H9 (cell line): ENCODE measurements at regions not wholly inside any gene's neighbourhood (a gene's known extent, or its start where the extent isn't known, plus 50 kb on each side); places are given as distances from the start of the nearest gene placed in this dataset.

Experiments used
- DNase-seq: peaks from one replicate; pipeline ENCODE4 v3.0.0-alpha.2; 2017
- H2AFZ ChIP-seq: one replicate; pipeline ENCODE4 v1.6.1; 2013; ENCODE audit warnings: mild to moderate bottlenecking, low read length, control low read depth, moderate library complexity
- H2AK5ac ChIP-seq: 2 replicates; pipeline ENCODE4 v1.6.1; 2013; ENCODE audit warnings: low read length, control low read depth, mixed read lengths; ENCODE audit not compliant: insufficient read length
- H2BK120ac ChIP-seq: one replicate; pipeline ENCODE4 v1.6.1; 2013; ENCODE audit warnings: low read depth, mild to moderate bottlenecking, low read length, control low read depth, inconsistent platforms; ENCODE audit not compliant: poor library complexity, severe bottlenecking
- H2BK12ac ChIP-seq: 2 replicates; pipeline ENCODE4 v1.6.1; 2013; ENCODE audit warnings: low read length, control low read depth, mixed read lengths, low read depth; ENCODE audit not compliant: insufficient read length
- H2BK15ac ChIP-seq: 2 replicates; pipeline ENCODE4 v1.6.1; 2013; ENCODE audit warnings: low read depth, low read length, control low read depth
- H2BK20ac ChIP-seq: one replicate; pipeline ENCODE4 v1.6.1; 2013; ENCODE audit warnings: low read depth, mild to moderate bottlenecking, low read length, control low read depth, inconsistent platforms; ENCODE audit not compliant: poor library complexity, severe bottlenecking
- H2BK5ac ChIP-seq: 2 replicates; pipeline ENCODE4 v1.6.1; 2013; ENCODE audit warnings: low read length, control low read depth, mixed read lengths; ENCODE audit not compliant: insufficient read length
- H3K14ac ChIP-seq: 2 replicates; pipeline ENCODE4 v1.6.1; 2013; ENCODE audit warnings: low read length, control low read depth; ENCODE audit not compliant: insufficient read depth
- H3K18ac ChIP-seq: 2 replicates; pipeline ENCODE4 v1.6.1; 2013; ENCODE audit warnings: low read depth, mild to moderate bottlenecking, mixed read lengths, low read length, control low read depth; ENCODE audit not compliant: insufficient read length
- H3K23ac ChIP-seq: 2 replicates; pipeline ENCODE4 v1.6.1; 2013; ENCODE audit warnings: low read length, control low read depth, mixed read lengths, low read depth; ENCODE audit not compliant: insufficient read length
- H3K23me2 ChIP-seq: 2 replicates; pipeline ENCODE4 v1.6.1; 2013; ENCODE audit warnings: low read depth, mild to moderate bottlenecking, mixed read lengths, low read length, control low read depth; ENCODE audit not compliant: insufficient read length, poor library complexity, severe bottlenecking
- H3K27ac ChIP-seq: 2 replicates; pipeline ENCODE4 v1.5.1; 2013; ENCODE audit warnings: low read length, control low read depth, mixed read lengths, low read depth; ENCODE audit not compliant: insufficient read length
- H3K27me3 ChIP-seq: 2 replicates; pipeline ENCODE4 v1.6.1; 2013; ENCODE audit warnings: low read length, control low read depth, inconsistent platforms; ENCODE audit not compliant: insufficient read depth
- H3K4ac ChIP-seq: 2 replicates; pipeline ENCODE4 v1.6.1; 2013; ENCODE audit warnings: low read depth, mild to moderate bottlenecking, control low read depth, inconsistent platforms, low read length, moderate library complexity
- H3K4me1 ChIP-seq: 2 replicates; pipeline ENCODE4 v1.6.1; 2013; ENCODE audit warnings: low read length, control low read depth, inconsistent platforms; ENCODE audit not compliant: insufficient read depth
- H3K4me2 ChIP-seq: 2 replicates; pipeline ENCODE4 v1.6.1; 2013; ENCODE audit warnings: low read length, control low read depth, mixed read lengths; ENCODE audit not compliant: insufficient read length, insufficient read depth
- H3K56ac ChIP-seq: 2 replicates; pipeline ENCODE4 v1.6.1; 2013; ENCODE audit warnings: low read depth, mild to moderate bottlenecking, mixed read lengths, low read length, control low read depth; ENCODE audit not compliant: insufficient read length
- H3K79me1 ChIP-seq: 2 replicates; pipeline ENCODE4 v1.6.1; 2013; ENCODE audit warnings: low read depth, mild to moderate bottlenecking, moderate library complexity, low read length, control low read depth, inconsistent platforms; ENCODE audit not compliant: insufficient read depth, poor library complexity, severe bottlenecking
- H3K79me2 ChIP-seq: 2 replicates; pipeline ENCODE4 v1.6.1; 2013; ENCODE audit warnings: low read length, control low read depth, inconsistent platforms; ENCODE audit not compliant: insufficient read depth
- H3K9ac ChIP-seq: 2 replicates; pipeline ENCODE4 v1.6.1; 2013; ENCODE audit warnings: low read length, control low read depth, mixed read lengths; ENCODE audit not compliant: insufficient read length; ENCODE audit errors: extremely low read depth
- H3K9me3 ChIP-seq: one replicate; pipeline ENCODE4 v1.6.1; 2013; ENCODE audit warnings: low read depth, low read length, inconsistent platforms; ENCODE audit not compliant: control insufficient read depth
- H3T11ph ChIP-seq: one replicate; pipeline ENCODE4 v1.6.1; 2013; ENCODE audit warnings: mild to moderate bottlenecking, low read length, control low read depth, inconsistent platforms
- H4K20me1 ChIP-seq: one replicate; pipeline ENCODE4 v1.6.1; 2013; ENCODE audit not compliant: control insufficient read depth, insufficient read length, insufficient read depth
- H4K5ac ChIP-seq: 2 replicates; pipeline ENCODE4 v1.6.1; 2013; ENCODE audit warnings: low read depth, mild to moderate bottlenecking, mixed read lengths, low read length, control low read depth; ENCODE audit not compliant: insufficient read length
- H4K8ac ChIP-seq: replicated peaks from 2 replicates; pipeline ENCODE4 v1.6.1; 2013; ENCODE audit warnings: low read length, control low read depth, mixed read lengths, low read depth; ENCODE audit not compliant: insufficient read length
- H4K91ac ChIP-seq: 2 replicates; pipeline ENCODE4 v1.6.1; 2013; ENCODE audit warnings: low read depth, mild to moderate bottlenecking, moderate library complexity, mixed read lengths, low read length, control low read depth; ENCODE audit not compliant: insufficient read length
- H3K27ac Mint-ChIP-seq, 3 experiments: 2 replicates in 2 of 3; 3 replicates in 1 of 3; pipeline ENCODE4 v1.8.0; 2020 to 2021; ENCODE audit warnings: mixed read lengths in 3 of 3, mild to moderate bottlenecking in 1 of 3, moderate library complexity in 1 of 3
- H3K27me3 Mint-ChIP-seq: 2 replicates; pipeline ENCODE4 v1.8.0; 2021; ENCODE audit warnings: low read depth, mild to moderate bottlenecking, moderate library complexity, mixed read lengths
- H3K36me3 Mint-ChIP-seq, 3 experiments: 2 replicates in 2 of 3; 3 replicates in 1 of 3; pipeline ENCODE4 v1.8.0; 2020 to 2021; ENCODE audit warnings: low read depth in 3 of 3, mixed read lengths in 3 of 3; ENCODE audit not compliant: insufficient read depth in 1 of 3
- H3K4me1 Mint-ChIP-seq, 2 experiments: 2 replicates each; pipeline ENCODE4 v1.8.0; 2020; ENCODE audit warnings: mixed read lengths in 2 of 2
- H3K4me3 Mint-ChIP-seq, 2 experiments: 2 replicates in 1 of 2; 3 replicates in 1 of 2; pipeline ENCODE4 v1.8.0; 2020 to 2021; ENCODE audit warnings: mild to moderate bottlenecking in 2 of 2, mixed read lengths in 2 of 2, moderate library complexity in 1 of 2
- H3K9me3 Mint-ChIP-seq, 2 experiments: 2 replicates in 1 of 2; 3 replicates in 1 of 2; pipeline ENCODE4 v1.8.0; 2020; ENCODE audit warnings: mild to moderate bottlenecking in 2 of 2, mixed read lengths in 2 of 2, moderate library complexity in 1 of 2
- WGBS: extraction: QIAGEN DNeasy Blood & Tissue Kit; methylation state at CpG from one replicate; pipeline ENCODE4 v1.1.7; 2013; ENCODE audit warnings: missing lambda C conversion rate, low lambda C conversion rate, mixed read lengths; ENCODE audit not compliant: insufficient read length; ENCODE audit errors: extremely low coverage; 5-methylcytosine and 5-hydroxymethylcytosine counted together
- TF ChIP-seq, protein P1 (sequence below): fragments of 200-600 bp; sonication (generic); conservative IDR thresholded peaks from 3 replicates; pipeline ENCODE4 v1.8.0; 2021; ENCODE audit warnings: antibody characterized with exemption, mild to moderate bottlenecking

- H2AK5ac ChIP-seq: no peak overlapping the region
- H3K23me2 ChIP-seq: no peaks in the 10 kb centered on the region
- H3K23ac ChIP-seq: no peak overlapping the region
- H4K20me1 ChIP-seq: no peaks in the 10 kb centered on the region
- no peaks in the 10 kb centered on the region for H3K27me3 ChIP-seq
- no peaks in the 10 kb centered on the region for H3K79me1 ChIP-seq
- no peak overlapping the region for H2AFZ ChIP-seq
- Mint-ChIP-seq H3K4me3 (no peak overlapping the region; a peak in 1 of 5 replicates), H3K9me3 (peaks cover 73 to 75% of the 10 kb centered on the region in 2 experiments), H3K27ac (no peak overlapping the region), H3K27me3 (peaks cover 13% of the 10 kb centered on the region), H3K4me1 (peaks cover 9 to 29% of the 10 kb centered on the region in 2 experiments), H3K36me3 (peaks cover 0 to 10% (median 0%) of the 10 kb centered on the region in 3 experiments; a peak in 4 of 7 replicates)
- TF ChIP-seq, protein P1, sequence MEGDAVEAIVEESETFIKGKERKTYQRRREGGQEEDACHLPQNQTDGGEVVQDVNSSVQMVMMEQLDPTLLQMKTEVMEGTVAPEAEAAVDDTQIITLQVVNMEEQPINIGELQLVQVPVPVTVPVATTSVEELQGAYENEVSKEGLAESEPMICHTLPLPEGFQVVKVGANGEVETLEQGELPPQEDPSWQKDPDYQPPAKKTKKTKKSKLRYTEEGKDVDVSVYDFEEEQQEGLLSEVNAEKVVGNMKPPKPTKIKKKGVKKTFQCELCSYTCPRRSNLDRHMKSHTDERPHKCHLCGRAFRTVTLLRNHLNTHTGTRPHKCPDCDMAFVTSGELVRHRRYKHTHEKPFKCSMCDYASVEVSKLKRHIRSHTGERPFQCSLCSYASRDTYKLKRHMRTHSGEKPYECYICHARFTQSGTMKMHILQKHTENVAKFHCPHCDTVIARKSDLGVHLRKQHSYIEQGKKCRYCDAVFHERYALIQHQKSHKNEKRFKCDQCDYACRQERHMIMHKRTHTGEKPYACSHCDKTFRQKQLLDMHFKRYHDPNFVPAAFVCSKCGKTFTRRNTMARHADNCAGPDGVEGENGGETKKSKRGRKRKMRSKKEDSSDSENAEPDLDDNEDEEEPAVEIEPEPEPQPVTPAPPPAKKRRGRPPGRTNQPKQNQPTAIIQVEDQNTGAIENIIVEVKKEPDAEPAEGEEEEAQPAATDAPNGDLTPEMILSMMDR: no peak
- H2BK5ac ChIP-seq: no peak overlapping the region
- no peak overlapping the region for H4K8ac ChIP-seq
- DNase-seq: peak; percentile 5
- H3K4me2 ChIP-seq: no peak overlapping the region
- peaks cover 4% of the 10 kb centered on the region; the same call in 1 of the 2 replicates for H3K4me1 ChIP-seq
- no peak overlapping the region for H3K4ac ChIP-seq
- WGBS: no CpG with 5 or more reads among the region's 3 CpGs
- no peak overlapping the region for H3T11ph ChIP-seq
- H2BK120ac ChIP-seq: no peak overlapping the region
- no peak overlapping the region for H3K27ac ChIP-seq
- no peaks in the 10 kb centered on the region for H3K9me3 ChIP-seq
- H3K18ac ChIP-seq: no peak overlapping the region
- H3K56ac ChIP-seq: no peak overlapping the region
- H3K14ac ChIP-seq: no peak overlapping the region
- H2BK20ac ChIP-seq: no peak overlapping the region
- no peak overlapping the region for H3K9ac ChIP-seq
- H4K5ac ChIP-seq: no peak overlapping the region
- H4K91ac ChIP-seq: no peak overlapping the region
- no peaks in the 10 kb centered on the region for H3K79me2 ChIP-seq
- no peak overlapping the region for H2BK15ac ChIP-seq
- no peak overlapping the region for H2BK12ac ChIP-seq
Observed at GRCh38 chrX:68991691-68992345, 163.0 kb downstream of the EFNB1 start.
